ENCODE measurements at regions not wholly inside any gene's neighbourhood (a gene's known extent, or its start where the extent isn't known, plus 50 kb on each side); places are given as distances from the start of the nearest gene placed in this dataset.

GRCh38 chr10:78617115-78617514, 451.7 kb upstream of the ZMIZ1 start:
- no peaks in the 10 kb centered on the region for H3K27me3 ChIP-seq
- H3K36me3 ChIP-seq = no peaks in the 10 kb centered on the region
- H3K4me1 ChIP-seq = no peaks in the 10 kb centered on the region
- intact Hi-C loops (cut with DNase I; ENCODE audit: low total_unique reads) = no loop called here
- no peaks in the 10 kb centered on the region for H3K9me3 ChIP-seq
- H3K27ac ChIP-seq = no peak overlapping the region
- in situ Hi-C loops (cut with MboI; ENCODE audit: low sequenced_read_pairs in 4 of 4) = no loop called here
- TF ChIP-seq CTCF (IDR thresholded peaks at IDR 0.05 in 4 of 5, conservative IDR thresholded peaks at IDR 0.05 in 1 of 5) (no peak), POLR2A (IDR thresholded peaks at IDR 0.05) (no peak)
- DNase-seq (no peak), ATAC-seq (no peak)
- no peak overlapping the region for H3K4me3 ChIP-seq

- TF ChIP-seq CTCF (IDR thresholded peaks at IDR 0.05 in 4 of 5, conservative IDR thresholded peaks at IDR 0.05 in 1 of 5) (no peak), POLR2A (IDR thresholded peaks at IDR 0.05) (no peak)
- Histone ChIP-seq H3K27me3 (no peaks in the 10 kb centered on the region), H3K36me3 (no peaks in the 10 kb centered on the region), H3K9me3 (no peaks in the 10 kb centered on the region), H3K27ac (no peak overlapping the region), H3K4me3 (no peak overlapping the region), H3K4me1 (no peaks in the 10 kb centered on the region)
- ATAC-seq = no peak
- DNase-seq = no peak
- intact Hi-C loops (cut with DNase I; ENCODE audit: low total_unique reads) = no loop called here
- in situ Hi-C loops (cut with MboI; ENCODE audit: low sequenced_read_pairs in 4 of 4) = no loop called here
Measured at GRCh38 chr10:78617631-78618030, 451.1 kb upstream of the ZMIZ1 start.

GRCh38 chr10:78618050-78618449, 450.7 kb upstream of the ZMIZ1 start:
- Histone ChIP-seq H3K9me3 (no peaks in the 10 kb centered on the region), H3K4me3 (no peak overlapping the region), H3K27me3 (no peaks in the 10 kb centered on the region), H3K36me3 (no peaks in the 10 kb centered on the region), H3K4me1 (no peaks in the 10 kb centered on the region), H3K27ac (no peak overlapping the region)
- ATAC-seq (no peak), DNase-seq (no peak)
- in situ Hi-C loops (cut with MboI; ENCODE audit: low sequenced_read_pairs in 4 of 4) = no loop called here
- TF ChIP-seq CTCF (IDR thresholded peaks at IDR 0.05 in 4 of 5, conservative IDR thresholded peaks at IDR 0.05 in 1 of 5) (no peak), POLR2A (IDR thresholded peaks at IDR 0.05) (no peak)
- intact Hi-C loops (cut with DNase I; ENCODE audit: low total_unique reads) = no loop called here

- no peaks in the 10 kb centered on the region for H3K4me1 ChIP-seq
- no peak for ATAC-seq
- TF ChIP-seq POLR2A (IDR thresholded peaks at IDR 0.05) = no peak
- no peak for TF ChIP-seq CTCF (IDR thresholded peaks at IDR 0.05 in 4 of 5, conservative IDR thresholded peaks at IDR 0.05 in 1 of 5)
- in situ Hi-C loops (cut with MboI; ENCODE audit: low sequenced_read_pairs in 4 of 4) (no loop called here), intact Hi-C loops (cut with DNase I; ENCODE audit: low total_unique reads) (no loop called here)
- no peaks in the 10 kb centered on the region for H3K36me3 ChIP-seq
- H3K4me3 ChIP-seq = no peak overlapping the region
- H3K9me3 ChIP-seq = no peaks in the 10 kb centered on the region
- DNase-seq = no peak
- H3K27me3 ChIP-seq = no peaks in the 10 kb centered on the region
- no peak overlapping the region for H3K27ac ChIP-seq
Measured at GRCh38 chr10:78619115-78619851, 449.5 kb upstream of the ZMIZ1 start.

- Histone ChIP-seq H3K36me3 (no peaks in the 10 kb centered on the region), H3K9me3 (no peaks in the 10 kb centered on the region), H3K27ac (no peak overlapping the region), H3K4me1 (no peaks in the 10 kb centered on the region), H3K27me3 (no peaks in the 10 kb centered on the region), H3K4me3 (no peak overlapping the region)
- DNase-seq (no peak), ATAC-seq (no peak)
- in situ Hi-C loops (cut with MboI; ENCODE audit: low sequenced_read_pairs in 4 of 4) = no loop called here
- intact Hi-C loops (cut with DNase I; ENCODE audit: low total_unique reads) = no loop called here
- TF ChIP-seq CTCF (IDR thresholded peaks at IDR 0.05 in 4 of 5, conservative IDR thresholded peaks at IDR 0.05 in 1 of 5) (no peak), POLR2A (IDR thresholded peaks at IDR 0.05) (no peak)
Measured at GRCh38 chr10:78619896-78620295, 448.9 kb upstream of the ZMIZ1 start.

Measured in gastrocnemius medialis (tissue), 4 donors.